ENCODE measurements at regions not wholly inside any gene's neighbourhood (a gene's known extent, or its start where the extent isn't known, plus 50 kb on each side); places are given as distances from the start of the nearest gene placed in this dataset.

DNA sequence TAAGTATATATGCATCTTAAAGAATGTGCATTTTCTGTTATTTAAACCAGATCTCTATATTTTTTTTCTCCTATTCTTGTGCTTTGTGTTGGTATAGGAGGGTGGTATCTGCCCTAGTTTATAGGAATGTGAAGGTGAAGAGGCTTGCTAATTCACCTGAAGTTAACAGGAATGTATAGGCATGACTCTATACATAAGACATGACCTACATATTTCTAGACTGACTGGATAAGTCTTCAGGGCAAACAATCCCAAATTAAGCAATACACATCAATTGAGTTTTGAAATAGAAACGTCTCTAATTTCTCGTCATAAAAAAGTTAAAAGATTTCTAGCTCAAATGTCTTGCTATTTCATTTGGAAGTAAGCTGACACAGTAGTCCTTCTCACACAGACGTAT is 410.0 kb downstream of the DIPK2A start:
- TF ChIP-seq, protein P1, sequence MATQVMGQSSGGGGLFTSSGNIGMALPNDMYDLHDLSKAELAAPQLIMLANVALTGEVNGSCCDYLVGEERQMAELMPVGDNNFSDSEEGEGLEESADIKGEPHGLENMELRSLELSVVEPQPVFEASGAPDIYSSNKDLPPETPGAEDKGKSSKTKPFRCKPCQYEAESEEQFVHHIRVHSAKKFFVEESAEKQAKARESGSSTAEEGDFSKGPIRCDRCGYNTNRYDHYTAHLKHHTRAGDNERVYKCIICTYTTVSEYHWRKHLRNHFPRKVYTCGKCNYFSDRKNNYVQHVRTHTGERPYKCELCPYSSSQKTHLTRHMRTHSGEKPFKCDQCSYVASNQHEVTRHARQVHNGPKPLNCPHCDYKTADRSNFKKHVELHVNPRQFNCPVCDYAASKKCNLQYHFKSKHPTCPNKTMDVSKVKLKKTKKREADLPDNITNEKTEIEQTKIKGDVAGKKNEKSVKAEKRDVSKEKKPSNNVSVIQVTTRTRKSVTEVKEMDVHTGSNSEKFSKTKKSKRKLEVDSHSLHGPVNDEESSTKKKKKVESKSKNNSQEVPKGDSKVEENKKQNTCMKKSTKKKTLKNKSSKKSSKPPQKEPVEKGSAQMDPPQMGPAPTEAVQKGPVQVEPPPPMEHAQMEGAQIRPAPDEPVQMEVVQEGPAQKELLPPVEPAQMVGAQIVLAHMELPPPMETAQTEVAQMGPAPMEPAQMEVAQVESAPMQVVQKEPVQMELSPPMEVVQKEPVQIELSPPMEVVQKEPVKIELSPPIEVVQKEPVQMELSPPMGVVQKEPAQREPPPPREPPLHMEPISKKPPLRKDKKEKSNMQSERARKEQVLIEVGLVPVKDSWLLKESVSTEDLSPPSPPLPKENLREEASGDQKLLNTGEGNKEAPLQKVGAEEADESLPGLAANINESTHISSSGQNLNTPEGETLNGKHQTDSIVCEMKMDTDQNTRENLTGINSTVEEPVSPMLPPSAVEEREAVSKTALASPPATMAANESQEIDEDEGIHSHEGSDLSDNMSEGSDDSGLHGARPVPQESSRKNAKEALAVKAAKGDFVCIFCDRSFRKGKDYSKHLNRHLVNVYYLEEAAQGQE (IDR thresholded peaks at IDR 0.05; ENCODE audit: unreplicated experiment) = no peak
- TF ChIP-seq, protein P2, sequence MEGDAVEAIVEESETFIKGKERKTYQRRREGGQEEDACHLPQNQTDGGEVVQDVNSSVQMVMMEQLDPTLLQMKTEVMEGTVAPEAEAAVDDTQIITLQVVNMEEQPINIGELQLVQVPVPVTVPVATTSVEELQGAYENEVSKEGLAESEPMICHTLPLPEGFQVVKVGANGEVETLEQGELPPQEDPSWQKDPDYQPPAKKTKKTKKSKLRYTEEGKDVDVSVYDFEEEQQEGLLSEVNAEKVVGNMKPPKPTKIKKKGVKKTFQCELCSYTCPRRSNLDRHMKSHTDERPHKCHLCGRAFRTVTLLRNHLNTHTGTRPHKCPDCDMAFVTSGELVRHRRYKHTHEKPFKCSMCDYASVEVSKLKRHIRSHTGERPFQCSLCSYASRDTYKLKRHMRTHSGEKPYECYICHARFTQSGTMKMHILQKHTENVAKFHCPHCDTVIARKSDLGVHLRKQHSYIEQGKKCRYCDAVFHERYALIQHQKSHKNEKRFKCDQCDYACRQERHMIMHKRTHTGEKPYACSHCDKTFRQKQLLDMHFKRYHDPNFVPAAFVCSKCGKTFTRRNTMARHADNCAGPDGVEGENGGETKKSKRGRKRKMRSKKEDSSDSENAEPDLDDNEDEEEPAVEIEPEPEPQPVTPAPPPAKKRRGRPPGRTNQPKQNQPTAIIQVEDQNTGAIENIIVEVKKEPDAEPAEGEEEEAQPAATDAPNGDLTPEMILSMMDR (conservative IDR thresholded peaks at IDR 0.05; ENCODE audit: low read depth in 2 of 2) = no peak
- TF ChIP-seq POLR2AphosphoS5 (IDR thresholded peaks at IDR 0.05; ENCODE audit: low read depth) (no peak), EZH2 (IDR thresholded peaks at IDR 0.05; ENCODE audit: low read depth, unreplicated experiment) (no peak), NANOG (IDR thresholded peaks at IDR 0.05; ENCODE audit: borderline replicate concordance) (no peak), JUNB (IDR thresholded peaks at IDR 0.05; ENCODE audit: unreplicated experiment) (no peak), EZH2phosphoT487 (IDR thresholded peaks at IDR 0.05; ENCODE audit: unreplicated experiment) (no peak), ZNF331 (CRISPR knock-in tag; IDR thresholded peaks at IDR 0.05; ENCODE audit: low read depth) (no peak), CREB1 (CRISPR knock-in tag; IDR thresholded peaks at IDR 0.05; ENCODE audit: low read depth) (no peak), STAT1 (IDR thresholded peaks at IDR 0.05; ENCODE audit: unreplicated experiment) (no peak), ZNF114 (CRISPR knock-in tag; IDR thresholded peaks at IDR 0.05) (no peak)
